OCI-LY1 (cell line): ENCODE measurements at regions not wholly inside any gene's neighbourhood (a gene's known extent, or its start where the extent isn't known, plus 50 kb on each side); places are given as distances from the start of the nearest gene placed in this dataset.

ENCODE experiments used
- H2AFZ ChIP-seq: fragments of 200-600 bp; sonication (generic), shearing (Covaris generic); 2 replicates; pipeline ENCODE4 v1.6.0; 2014; ENCODE audit warnings: antibody characterized with exemption, mild to moderate bottlenecking, low read length
- H3F3A ChIP-seq: fragments of 200-600 bp; sonication (generic), shearing (Covaris generic); 2 replicates; pipeline ENCODE4 v1.6.0; 2014; ENCODE audit warnings: mild to moderate bottlenecking, antibody characterized with exemption, low read length, moderate library complexity; ENCODE audit not compliant: insufficient read depth
- H3K27ac ChIP-seq: fragments of 200-600 bp; sonication (generic); 2 replicates; pipeline ENCODE4 v1.5.1; 2014; ENCODE audit warnings: low read length, mixed run types, mild to moderate bottlenecking, low read depth; ENCODE audit not compliant: poor library complexity, severe bottlenecking
- H3K27me3 ChIP-seq: fragments of 200-600 bp; sonication (generic); 2 replicates; pipeline ENCODE4 v1.6.0; 2014; ENCODE audit warnings: antibody characterized with exemption, mild to moderate bottlenecking, low read length, moderate library complexity; ENCODE audit not compliant: insufficient read depth
- H3K36me3 ChIP-seq: fragments of 200-600 bp; sonication (generic); 2 replicates; pipeline ENCODE4 v1.6.1; 2014; ENCODE audit warnings: mild to moderate bottlenecking, antibody characterized with exemption, low read length, moderate library complexity, mixed read lengths; ENCODE audit not compliant: insufficient read depth
- H3K4me1 ChIP-seq: fragments of 200-600 bp; sonication (generic); 2 replicates; pipeline ENCODE4 v1.5.1; 2014; ENCODE audit warnings: mild to moderate bottlenecking, low read length, moderate library complexity; ENCODE audit not compliant: insufficient read depth, severe bottlenecking
- H3K4me2 ChIP-seq: fragments of 200-600 bp; sonication (generic), shearing (Covaris generic); 2 replicates; pipeline ENCODE4 v1.6.1; 2014; ENCODE audit warnings: low read length
- H3K4me3 ChIP-seq: fragments of 200-600 bp; sonication (generic); 2 replicates; pipeline ENCODE4 v1.5.1; 2014; ENCODE audit warnings: low read length, low read depth, mild to moderate bottlenecking, mixed read lengths; ENCODE audit not compliant: poor library complexity, severe bottlenecking
- H3K79me2 ChIP-seq: fragments of 200-600 bp; shearing (Covaris generic); 2 replicates; pipeline ENCODE4 v1.6.1; 2016; ENCODE audit warnings: mixed run types, low read length, mixed read lengths; ENCODE audit not compliant: insufficient read depth
- H3K9ac ChIP-seq: fragments of 200-600 bp; sonication (generic), shearing (Covaris generic); 2 replicates; pipeline ENCODE4 v1.6.1; 2014; ENCODE audit warnings: mild to moderate bottlenecking, low read length, mixed read lengths
- H3K9me2 ChIP-seq: fragments of 200-600 bp; sonication (generic), shearing (Covaris generic); 2 replicates; pipeline ENCODE4 v1.6.1; 2014; ENCODE audit warnings: low read depth, mild to moderate bottlenecking, low read length, mixed read lengths
- H3K9me3 ChIP-seq: fragments of 200-600 bp; shearing (Covaris generic); 2 replicates; pipeline ENCODE4 v1.6.1; 2014; ENCODE audit warnings: low read length, mixed read lengths
- H4K20me1 ChIP-seq: fragments of 200-600 bp; sonication (generic), shearing (Covaris generic); 2 replicates; pipeline ENCODE4 v1.6.0; 2016; ENCODE audit warnings: mild to moderate bottlenecking, low read length; ENCODE audit not compliant: insufficient read depth
- EZH2 ChIP-seq: fragments of 200-600 bp; sonication (generic), shearing (Covaris generic); IDR thresholded peaks from 2 replicates; pipeline ENCODE4 v1.8.0; 2017; ENCODE audit warnings: borderline replicate concordance, mixed run types, mild to moderate bottlenecking, antibody characterized with exemption, low read length, moderate library complexity, mixed read lengths
- TF ChIP-seq, protein P1 (sequence below): fragments of 200-600 bp; sonication (generic), shearing (Covaris generic); IDR thresholded peaks from 2 replicates; pipeline ENCODE4 v1.5.1; 2017; ENCODE audit warnings: mild to moderate bottlenecking, antibody characterized with exemption, low read length, moderate library complexity, mixed read lengths

- no peaks in the 10 kb centered on the region for H3F3A ChIP-seq
- no peaks in the 10 kb centered on the region for H3K9me3 ChIP-seq
- no peaks in the 10 kb centered on the region for H4K20me1 ChIP-seq
- H3K4me2 ChIP-seq: no peak overlapping the region
- H3K4me3 ChIP-seq: no peak overlapping the region
- H3K27ac ChIP-seq: no peak overlapping the region
- H3K36me3 ChIP-seq: no peaks in the 10 kb centered on the region
- no peak overlapping the region for H2AFZ ChIP-seq
- H3K27me3 ChIP-seq: peaks cover 7% of the 10 kb centered on the region; the same call in 1 of the 2 replicates
- peaks cover 10% of the 10 kb centered on the region for H3K4me1 ChIP-seq
- H3K79me2 ChIP-seq: no peaks in the 10 kb centered on the region
- no peaks in the 10 kb centered on the region for H3K9me2 ChIP-seq
- no peak overlapping the region for H3K9ac ChIP-seq
- no peak for TF ChIP-seq EZH2
- TF ChIP-seq, protein P1, sequence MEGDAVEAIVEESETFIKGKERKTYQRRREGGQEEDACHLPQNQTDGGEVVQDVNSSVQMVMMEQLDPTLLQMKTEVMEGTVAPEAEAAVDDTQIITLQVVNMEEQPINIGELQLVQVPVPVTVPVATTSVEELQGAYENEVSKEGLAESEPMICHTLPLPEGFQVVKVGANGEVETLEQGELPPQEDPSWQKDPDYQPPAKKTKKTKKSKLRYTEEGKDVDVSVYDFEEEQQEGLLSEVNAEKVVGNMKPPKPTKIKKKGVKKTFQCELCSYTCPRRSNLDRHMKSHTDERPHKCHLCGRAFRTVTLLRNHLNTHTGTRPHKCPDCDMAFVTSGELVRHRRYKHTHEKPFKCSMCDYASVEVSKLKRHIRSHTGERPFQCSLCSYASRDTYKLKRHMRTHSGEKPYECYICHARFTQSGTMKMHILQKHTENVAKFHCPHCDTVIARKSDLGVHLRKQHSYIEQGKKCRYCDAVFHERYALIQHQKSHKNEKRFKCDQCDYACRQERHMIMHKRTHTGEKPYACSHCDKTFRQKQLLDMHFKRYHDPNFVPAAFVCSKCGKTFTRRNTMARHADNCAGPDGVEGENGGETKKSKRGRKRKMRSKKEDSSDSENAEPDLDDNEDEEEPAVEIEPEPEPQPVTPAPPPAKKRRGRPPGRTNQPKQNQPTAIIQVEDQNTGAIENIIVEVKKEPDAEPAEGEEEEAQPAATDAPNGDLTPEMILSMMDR: no peak
These were observed 179.1 kb downstream of the ZFP36L2 start for GRCh38 chr2:43047187-43047780.

DNA sequence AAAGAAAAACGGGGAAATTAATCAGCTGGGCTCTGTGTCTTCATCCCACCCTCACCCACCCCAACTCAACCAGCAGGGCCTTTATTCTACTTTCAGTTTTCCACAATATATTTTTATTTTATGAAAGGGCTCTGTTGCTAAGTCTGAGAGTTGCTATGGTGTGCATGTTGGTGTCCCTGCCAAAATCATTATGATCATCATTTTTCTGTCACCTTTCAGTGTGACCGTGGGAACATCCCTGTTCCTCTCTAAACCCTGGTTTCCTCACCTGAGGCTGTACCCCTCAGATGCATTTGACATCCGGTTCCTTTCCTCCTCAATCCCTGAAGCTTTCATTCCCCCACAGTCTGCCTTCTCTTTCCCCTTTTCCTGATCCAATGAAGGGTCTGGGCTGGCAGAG, 180.5 kb downstream of the ZFP36L2 start:
- no peak overlapping the region; the same call in 1 of the 2 replicates for H3K4me2 ChIP-seq
- H3K9me3 ChIP-seq: no peaks in the 10 kb centered on the region
- H3K27me3 ChIP-seq: peaks cover 4% of the 10 kb centered on the region; the same call in 1 of the 2 replicates
- no peak overlapping the region for H3K4me3 ChIP-seq
- no peak overlapping the region for H3K9ac ChIP-seq
- no peak overlapping the region for H2AFZ ChIP-seq
- no peaks in the 10 kb centered on the region for H3K36me3 ChIP-seq
- no peaks in the 10 kb centered on the region for H3F3A ChIP-seq
- H3K4me1 ChIP-seq: peaks cover 10% of the 10 kb centered on the region
- no peaks in the 10 kb centered on the region for H3K9me2 ChIP-seq
- no peaks in the 10 kb centered on the region for H4K20me1 ChIP-seq
- H3K27ac ChIP-seq: no peak overlapping the region
- TF ChIP-seq, protein P1: no peak
- no peak for TF ChIP-seq EZH2
- H3K79me2 ChIP-seq: no peaks in the 10 kb centered on the region

DNA sequence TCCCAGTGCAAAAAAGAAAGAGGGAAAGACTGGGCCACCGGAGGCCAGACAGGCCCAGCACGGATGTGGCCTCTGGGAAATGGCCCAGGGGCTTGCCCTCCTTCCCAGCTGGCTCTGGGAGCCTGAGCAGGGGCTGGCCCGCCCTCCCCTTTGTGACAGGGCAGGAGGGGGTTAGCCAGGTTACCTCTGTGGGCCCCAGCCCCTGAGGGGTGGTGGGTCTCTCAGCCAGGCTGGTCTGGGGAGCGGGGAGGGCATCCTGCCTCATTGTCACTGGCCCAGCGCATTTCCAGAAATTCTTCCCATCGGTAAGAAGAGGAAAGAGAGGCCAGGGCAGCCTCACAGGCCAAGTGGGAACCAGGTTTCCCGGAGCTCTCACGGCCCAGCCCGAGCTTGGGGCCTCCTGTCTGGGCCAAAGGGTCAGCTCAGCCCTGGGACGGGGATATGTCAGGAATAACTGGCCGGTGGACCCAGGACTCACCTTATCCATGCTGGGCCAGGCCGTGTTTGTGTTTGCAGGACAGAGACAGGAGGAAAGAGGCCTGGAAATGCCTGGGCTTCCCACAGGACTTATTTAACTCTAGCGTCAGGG, 182.2 kb downstream of the ZFP36L2 start:
- Histone ChIP-seq H3F3A (no peaks in the 10 kb centered on the region), H3K79me2 (no peaks in the 10 kb centered on the region), H2AFZ (no peak overlapping the region), H4K20me1 (no peaks in the 10 kb centered on the region), H3K4me2 (no peak overlapping the region), H3K4me1 (peaks cover 10% of the 10 kb centered on the region), H3K9ac (no peak overlapping the region), H3K36me3 (no peaks in the 10 kb centered on the region), H3K4me3 (no peak overlapping the region), H3K27me3 (peaks cover 4% of the 10 kb centered on the region; the same call in 1 of the 2 replicates), H3K9me2 (no peaks in the 10 kb centered on the region), H3K27ac (no peak overlapping the region), H3K9me3 (no peaks in the 10 kb centered on the region)
- no peak for TF ChIP-seq EZH2

DNA sequence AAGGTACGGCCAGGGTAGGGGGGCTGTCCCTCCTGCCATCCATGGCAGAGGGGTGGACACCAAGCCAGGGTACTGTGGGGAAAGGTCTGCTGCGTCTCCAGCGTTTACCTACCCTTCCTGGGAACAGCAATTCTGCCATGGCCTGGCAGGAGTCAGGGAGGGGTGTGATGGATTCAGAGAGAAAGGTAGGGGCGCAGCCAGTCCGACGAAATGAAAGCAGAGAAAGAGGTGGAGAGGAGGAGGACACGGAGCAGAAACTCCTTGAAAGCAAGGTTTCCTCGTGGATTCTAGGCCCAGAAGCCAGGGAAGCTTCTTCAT, 182.9 kb downstream of the ZFP36L2 start:
- Histone ChIP-seq H4K20me1 (no peaks in the 10 kb centered on the region), H3K79me2 (no peaks in the 10 kb centered on the region), H3K9me2 (no peaks in the 10 kb centered on the region), H3K27me3 (peaks cover 8% of the 10 kb centered on the region; the same call in 1 of the 2 replicates), H2AFZ (no peak overlapping the region), H3K4me2 (no peak overlapping the region), H3K27ac (no peak overlapping the region), H3K9me3 (no peaks in the 10 kb centered on the region), H3K9ac (no peak overlapping the region), H3K36me3 (no peaks in the 10 kb centered on the region), H3K4me3 (no peak overlapping the region), H3F3A (no peaks in the 10 kb centered on the region), H3K4me1 (peaks cover 10% of the 10 kb centered on the region)
- TF ChIP-seq, protein P1: no peak
- TF ChIP-seq EZH2: no peak
